Central memory CD8-positive, alpha-beta T cell (primary cell): ENCODE measurements at regions not wholly inside any gene's neighbourhood (a gene's known extent, or its start where the extent isn't known, plus 50 kb on each side); places are given as distances from the start of the nearest gene placed in this dataset.
A peak's percentile ranks its signal among the peaks of the same experiment; 100 is the strongest.
"Not testable (repeated sequence)": the region's sequence is repeated elsewhere in the genome, so short reads cannot be mapped to it uniquely, and the experiment has no call there.

ENCODE experiments used
- ATAC-seq: fragments of 150-1000 bp; cut with Tn5 transposase; replicated peaks from 2 replicates; pipeline ENCODE4 v1.10.0; 2022; ENCODE audit warnings: mild to moderate bottlenecking, moderate FRiP score, moderate number of reproducible peaks; ENCODE audit not compliant: poor library complexity, severe bottlenecking; ENCODE audit errors: extremely low read depth
- DNase-seq, 2 donors: peaks; one replicate each; pipeline ENCODE4 v3.0.0; 2021; ENCODE audit warnings: low spot score in 2 of 2
- H3K27ac Mint-ChIP-seq: one replicate; pipeline ENCODE4 v1.8.0; 2022; ENCODE audit warnings: low read depth, mild to moderate bottlenecking, moderate library complexity, mixed read lengths
- H3K27me3 Mint-ChIP-seq: one replicate; pipeline ENCODE4 v1.8.0; 2022; ENCODE audit warnings: mixed read lengths
- H3K36me3 Mint-ChIP-seq: one replicate; pipeline ENCODE4 v1.8.0; 2022; ENCODE audit warnings: mild to moderate bottlenecking, moderate library complexity, mixed read lengths; ENCODE audit not compliant: insufficient read depth
- H3K4me1 Mint-ChIP-seq: one replicate; pipeline ENCODE4 v1.8.0; 2022; ENCODE audit warnings: mixed read lengths
- H3K4me3 Mint-ChIP-seq: one replicate; pipeline ENCODE4 v1.8.0; 2022; ENCODE audit warnings: mild to moderate bottlenecking, moderate library complexity, mixed read lengths
- H3K9me3 Mint-ChIP-seq: one replicate; pipeline ENCODE4 v1.8.0; 2022; ENCODE audit warnings: mixed read lengths

DNA sequence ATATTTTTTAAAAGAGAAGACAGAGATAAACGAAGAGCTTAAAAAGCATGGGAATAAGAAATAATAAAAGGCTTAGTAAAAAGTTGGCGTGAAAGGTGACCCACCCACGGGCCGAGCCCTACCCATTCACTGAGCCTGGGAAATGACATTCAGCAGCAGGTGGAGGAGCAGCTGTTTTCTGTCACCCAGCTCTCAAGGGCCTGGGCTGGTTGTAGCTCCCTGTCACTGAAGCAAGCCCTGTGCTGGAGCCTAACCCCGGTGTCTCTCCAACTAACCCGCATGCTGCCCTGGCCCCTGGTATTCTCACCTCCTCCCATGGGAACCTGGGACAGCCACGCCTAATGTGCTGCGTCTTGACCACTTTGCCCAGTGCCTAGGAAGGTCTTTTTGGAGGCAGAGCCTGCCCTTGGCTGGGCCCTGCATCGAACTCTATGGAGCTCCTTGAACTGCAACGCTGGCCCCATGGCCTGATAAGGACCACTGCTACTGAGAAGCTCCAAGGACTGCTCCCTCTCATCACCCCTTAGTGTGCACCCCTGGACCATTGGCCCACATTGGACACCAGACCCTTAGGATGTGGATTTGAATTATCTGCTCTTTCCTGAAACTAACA, 68.8 kb upstream of the IYD start:
- no peak overlapping the region for H3K4me3 Mint-ChIP-seq
- DNase-seq (no peak), ATAC-seq (no peak)
- no peak overlapping the region for H3K27ac Mint-ChIP-seq
- H3K9me3 Mint-ChIP-seq: peaks cover 8% of the 10 kb centered on the region
- no peaks in the 10 kb centered on the region for H3K27me3 Mint-ChIP-seq
- H3K4me1 Mint-ChIP-seq: peaks cover 5% of the 10 kb centered on the region
- no peaks in the 10 kb centered on the region for H3K36me3 Mint-ChIP-seq

DNA sequence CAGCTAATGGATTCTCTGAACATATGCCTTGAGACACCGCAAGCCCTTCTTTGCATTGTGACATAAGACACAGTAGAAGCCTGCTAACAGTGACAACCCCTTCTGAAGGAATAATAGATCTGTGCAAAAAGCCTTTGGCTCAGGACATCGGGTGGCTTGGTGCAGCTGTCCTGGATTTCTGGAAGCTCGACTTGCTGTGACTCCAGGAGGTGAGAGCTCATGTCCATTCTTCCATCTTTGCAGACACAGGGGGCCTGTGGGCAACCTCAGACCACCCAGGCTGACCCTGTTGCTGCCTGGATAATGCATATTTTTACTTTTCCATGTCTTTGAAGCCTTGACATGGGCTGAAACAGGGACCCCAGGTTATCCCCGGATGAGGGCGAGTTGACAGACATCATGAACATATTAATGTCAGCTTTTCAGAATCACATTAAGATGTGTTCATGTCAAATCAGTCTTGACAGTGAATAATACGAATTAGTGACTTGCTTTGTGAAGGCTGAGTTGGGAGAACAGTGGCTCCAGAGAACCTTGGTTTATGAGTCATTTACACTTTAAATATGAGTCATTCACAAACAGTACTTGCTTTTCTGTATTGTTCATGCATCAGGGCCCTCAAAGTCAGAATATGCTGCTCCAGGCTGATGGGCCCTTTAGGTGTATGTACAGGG, 66.8 kb upstream of the IYD start:
- ATAC-seq: no peak

DNA sequence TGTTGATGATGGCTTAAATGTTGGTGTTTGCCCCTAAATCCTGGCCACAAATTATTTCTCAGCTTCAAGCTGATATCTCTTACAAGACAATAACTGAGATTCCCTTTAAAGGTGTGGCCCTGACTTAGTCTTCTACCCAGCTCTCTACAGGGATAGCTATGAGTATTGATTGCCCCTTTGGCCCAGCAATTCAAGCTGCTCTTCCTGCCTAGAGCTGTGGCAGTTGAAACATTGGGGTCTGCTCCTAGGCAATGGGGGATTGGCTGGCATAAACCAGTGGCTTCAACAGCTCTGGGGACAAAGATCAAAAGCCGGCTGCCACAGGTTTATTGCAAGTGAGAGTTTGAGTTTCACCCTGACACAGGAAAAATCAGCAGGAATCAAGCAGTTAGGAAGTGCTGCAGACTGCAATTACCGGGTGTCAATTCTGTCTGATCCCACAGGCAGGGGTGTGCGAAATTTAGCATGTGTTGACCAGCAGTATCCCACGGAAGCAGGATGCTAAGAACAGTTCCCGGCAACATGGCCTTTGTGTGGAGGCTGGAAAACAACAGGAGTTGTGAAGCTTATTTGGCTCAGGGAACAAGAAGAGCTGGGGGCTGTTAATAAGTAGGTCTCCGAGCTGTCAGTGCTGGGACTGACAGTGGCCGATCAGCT, 66.2 kb upstream of the IYD start:
- DNase-seq (no peak), ATAC-seq (no peak)
- Mint-ChIP-seq H3K4me1 (peaks cover 10% of the 10 kb centered on the region), H3K9me3 (peaks cover 5% of the 10 kb centered on the region), H3K36me3 (no peaks in the 10 kb centered on the region), H3K27ac (no peak overlapping the region), H3K27me3 (no peaks in the 10 kb centered on the region), H3K4me3 (no peak overlapping the region)

More for the DNA sequence above, 66.8 kb upstream of the IYD start:
- H3K36me3 Mint-ChIP-seq: no peaks in the 10 kb centered on the region
- H3K4me1 Mint-ChIP-seq: peaks cover 10% of the 10 kb centered on the region
- H3K9me3 Mint-ChIP-seq: peaks cover 8% of the 10 kb centered on the region
- no peak overlapping the region for H3K27ac Mint-ChIP-seq
- DNase-seq: no peak
- no peak overlapping the region for H3K4me3 Mint-ChIP-seq
- H3K27me3 Mint-ChIP-seq: no peaks in the 10 kb centered on the region

DNA sequence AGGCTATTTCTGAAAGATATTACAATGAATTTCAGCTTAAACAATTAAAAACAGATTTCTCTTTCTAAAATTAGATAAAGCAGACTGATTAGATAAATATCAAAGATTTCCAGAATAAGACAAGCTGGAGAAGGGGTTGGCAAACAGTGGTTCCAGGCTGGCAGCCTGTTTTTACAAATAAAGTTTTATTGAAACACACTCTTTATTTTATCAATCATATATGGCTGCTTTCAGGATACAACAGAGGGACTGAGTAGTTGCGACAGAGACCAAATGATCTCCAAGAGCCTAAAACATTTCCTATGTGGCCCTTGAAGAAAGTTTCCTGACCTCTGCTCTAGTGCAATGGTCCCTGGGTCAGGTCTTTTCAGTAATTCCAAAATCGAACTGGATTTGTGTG, 65.6 kb upstream of the IYD start:
- Mint-ChIP-seq H3K9me3 (no peaks in the 10 kb centered on the region), H3K36me3 (no peaks in the 10 kb centered on the region), H3K4me3 (no peak overlapping the region), H3K27me3 (no peaks in the 10 kb centered on the region), H3K27ac (no peak overlapping the region), H3K4me1 (peaks cover 10% of the 10 kb centered on the region)
- no peak for DNase-seq
- no peak for ATAC-seq

DNA sequence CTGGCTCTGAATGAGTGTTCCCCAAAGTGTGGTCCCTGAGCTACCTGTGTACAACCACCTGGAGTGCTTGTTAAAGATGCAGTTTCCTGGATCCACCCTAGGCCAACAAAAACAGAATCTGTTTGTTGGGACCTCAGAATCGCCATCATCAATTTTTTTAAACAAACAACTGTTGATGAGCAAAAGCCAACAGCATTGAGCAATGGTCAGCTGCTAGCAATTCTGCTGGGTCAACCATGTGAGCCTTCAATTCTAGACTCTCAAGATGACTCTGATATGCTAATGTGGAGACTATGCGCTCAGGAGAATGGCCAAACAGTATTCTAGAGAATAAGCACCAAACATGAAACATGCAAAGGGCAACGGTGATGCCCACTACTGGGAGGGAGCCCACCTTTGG, 64.4 kb upstream of the IYD start:
- Mint-ChIP-seq H3K27me3 (no peaks in the 10 kb centered on the region), H3K4me1 (peaks cover 22% of the 10 kb centered on the region), H3K4me3 (no peak overlapping the region), H3K9me3 (no peaks in the 10 kb centered on the region), H3K27ac (no peak overlapping the region), H3K36me3 (no peaks in the 10 kb centered on the region)
- DNase-seq (no peak), ATAC-seq (no peak)

- no peak for ATAC-seq
- Mint-ChIP-seq H3K4me3 (no peak overlapping the region), H3K36me3 (peaks cover 3% of the 10 kb centered on the region), H3K27me3 (no peaks in the 10 kb centered on the region), H3K9me3 (no peaks in the 10 kb centered on the region), H3K4me1 (peaks cover 39% of the 10 kb centered on the region), H3K27ac (peak overlapping the region; percentile 44)
- DNase-seq: no peak
Measured at GRCh38 chr6:150306290-150306689, 62.5 kb upstream of the IYD start.

- Mint-ChIP-seq H3K27me3 (no peaks in the 10 kb centered on the region), H3K36me3 (peaks cover 3% of the 10 kb centered on the region)
Measured at GRCh38 chr6:150307520-150307919, 61.3 kb upstream of the IYD start.

DNA sequence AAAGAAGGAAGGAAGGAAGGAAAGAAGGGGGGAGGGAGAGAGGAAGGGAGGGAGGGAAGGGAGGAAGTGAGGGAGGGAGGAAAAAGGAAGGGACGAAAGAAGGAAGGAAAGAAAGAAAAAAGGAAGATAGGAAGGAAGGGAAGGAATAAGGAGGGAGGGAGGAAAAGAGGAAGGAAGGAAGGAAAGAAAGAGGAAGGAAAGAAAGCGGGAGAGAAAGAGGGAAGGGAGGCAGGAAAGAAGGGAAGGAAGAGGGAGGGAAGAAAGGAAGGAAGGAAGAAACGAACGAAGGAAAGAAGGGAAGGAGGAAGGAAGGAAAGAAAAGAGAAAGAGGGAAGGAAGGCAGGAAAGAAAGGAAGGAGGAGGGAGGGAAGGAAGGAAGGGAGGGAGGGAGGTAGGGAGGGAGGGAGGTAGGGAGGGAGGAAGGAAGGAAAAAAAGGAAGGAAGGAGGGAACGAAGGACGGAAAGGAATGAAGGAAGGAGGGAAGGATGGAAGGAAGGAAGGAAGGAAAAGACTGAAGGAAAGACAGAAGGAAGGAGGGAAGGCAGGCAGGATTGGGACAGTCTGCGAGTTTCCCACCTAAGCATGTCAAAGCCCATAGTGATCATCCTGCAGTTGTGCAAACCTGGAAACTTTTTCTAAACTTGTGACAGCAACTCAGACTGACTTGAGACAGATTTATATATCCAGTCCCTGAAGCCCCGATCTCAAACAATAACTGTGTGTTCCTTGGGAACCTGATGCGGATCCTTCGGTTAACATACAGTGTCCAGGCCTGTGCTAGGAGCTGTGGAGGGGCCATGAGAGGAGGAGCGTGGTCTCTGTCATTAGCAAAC, 59.8 kb upstream of the IYD start:
- peak overlapping the region; percentile 57 for H3K4me3 Mint-ChIP-seq
- peaks cover 3% of the 10 kb centered on the region for H3K36me3 Mint-ChIP-seq
- H3K4me1 Mint-ChIP-seq: peaks cover 59% of the 10 kb centered on the region
- H3K9me3 Mint-ChIP-seq: no peaks in the 10 kb centered on the region
- no peak for DNase-seq
- no peak for ATAC-seq
- H3K27me3 Mint-ChIP-seq: no peaks in the 10 kb centered on the region
- peak overlapping the region; percentile 88 for H3K27ac Mint-ChIP-seq

More at GRCh38 chr6:150307520-150307919, 61.3 kb upstream of the IYD start:
- ATAC-seq (no peak), DNase-seq (no peak)
- Mint-ChIP-seq H3K4me3 (no peak overlapping the region), H3K27ac (no peak overlapping the region), H3K9me3 (no peaks in the 10 kb centered on the region), H3K4me1 (peaks cover 48% of the 10 kb centered on the region)

GRCh38 chr6:150310539-150310938, 58.3 kb upstream of the IYD start:
- no peaks in the 10 kb centered on the region for H3K27me3 Mint-ChIP-seq
- H3K9me3 Mint-ChIP-seq: no peaks in the 10 kb centered on the region
- peak overlapping the region; percentile 67 for H3K4me3 Mint-ChIP-seq
- peak; percentile 81 for ATAC-seq
- peaks cover 3% of the 10 kb centered on the region for H3K36me3 Mint-ChIP-seq
- H3K27ac Mint-ChIP-seq: peak overlapping the region; percentile 88
- peaks cover 59% of the 10 kb centered on the region for H3K4me1 Mint-ChIP-seq
- DNase-seq: peak in 1 of 2 donors; percentile 14

- H3K36me3 Mint-ChIP-seq, H3K9me3 Mint-ChIP-seq, H3K27me3 Mint-ChIP-seq: not testable (repeated sequence)
- peak overlapping the region; percentile 88 for H3K27ac Mint-ChIP-seq
- ATAC-seq (peak; percentile 84), DNase-seq (peak; percentile 24 to 64)
- peaks cover 59% of the 10 kb centered on the region for H3K4me1 Mint-ChIP-seq
- peak overlapping the region; percentile 67 for H3K4me3 Mint-ChIP-seq
Measured at GRCh38 chr6:150311149-150311944, 57.5 kb upstream of the IYD start.

- H3K4me1 Mint-ChIP-seq: peaks cover 59% of the 10 kb centered on the region
- peak overlapping the region; percentile 67 for H3K4me3 Mint-ChIP-seq
- no peaks in the 10 kb centered on the region for H3K27me3 Mint-ChIP-seq
- no peaks in the 10 kb centered on the region for H3K9me3 Mint-ChIP-seq
- peaks cover 3% of the 10 kb centered on the region for H3K36me3 Mint-ChIP-seq
- ATAC-seq (no peak), DNase-seq (no peak)
- H3K27ac Mint-ChIP-seq: peak overlapping the region; percentile 88
Measured at GRCh38 chr6:150312395-150312794, 56.4 kb upstream of the IYD start.
